Hypothalamus (tissue), 51 donors: ENCODE measurements at regions not wholly inside any gene's neighbourhood (a gene's known extent, or its start where the extent isn't known, plus 50 kb on each side); places are given as distances from the start of the nearest gene placed in this dataset.

Experiments
- DNase-seq, 51 donors: peaks; one replicate each; lab custom pipeline; 2025; lab: John Stamatoyannopoulos, UW

- DNase-seq, result no peak
Observed at GRCh38 chr1:218752126-218752525, 407.0 kb downstream of the TGFB2 start.

GRCh38 chr1:218754477-218754876, 409.3 kb downstream of the TGFB2 start:
- DNase-seq, result no peak

- no peak for DNase-seq
Observed at GRCh38 chr1:218755128-218755527, 410.0 kb downstream of the TGFB2 start.

GRCh38 chr1:218759795-218760194, 413.9 kb upstream of the LYPLAL1 start:
- no peak for DNase-seq

GRCh38 chr1:218760601-218761570, 412.8 kb upstream of the LYPLAL1 start:
- DNase-seq, result no peak

GRCh38 chr1:218763538-218763937, 410.1 kb upstream of the LYPLAL1 start:
- no peak for DNase-seq

- DNase-seq, result no peak
Observed at GRCh38 chr1:218765753-218766152, 407.9 kb upstream of the LYPLAL1 start.

- DNase-seq, result no peak
Observed at GRCh38 chr1:218771931-218772330, 401.7 kb upstream of the LYPLAL1 start.

- no peak for DNase-seq
Observed at GRCh38 chr1:218772575-218772974, 401.1 kb upstream of the LYPLAL1 start.

GRCh38 chr1:218775501-218776021, 398.1 kb upstream of the LYPLAL1 start:
- no peak for DNase-seq

GRCh38 chr1:218778257-218779126, 395.2 kb upstream of the LYPLAL1 start:
- DNase-seq, result no peak

GRCh38 chr1:218779341-218780100, 394.2 kb upstream of the LYPLAL1 start:
- DNase-seq, result no peak

- peak in 1 of 51 donors; percentile 1 for DNase-seq
Observed at GRCh38 chr1:218783131-218783530, 390.5 kb upstream of the LYPLAL1 start.

GRCh38 chr1:218783916-218784315, 389.8 kb upstream of the LYPLAL1 start:
- DNase-seq, result no peak

- no peak for DNase-seq
Observed at GRCh38 chr1:218785928-218786327, 387.8 kb upstream of the LYPLAL1 start.

GRCh38 chr1:218787826-218788225, 385.9 kb upstream of the LYPLAL1 start:
- DNase-seq, result no peak

GRCh38 chr1:218796773-218797172, 376.9 kb upstream of the LYPLAL1 start:
- no peak for DNase-seq

- DNase-seq, result no peak
Observed at GRCh38 chr1:218802799-218803198, 370.9 kb upstream of the LYPLAL1 start.

- DNase-seq, result no peak
Observed at GRCh38 chr1:218803351-218803997, 370.2 kb upstream of the LYPLAL1 start.
